MV-4-11 (cell line): ENCODE measurements at regions not wholly inside any gene's neighbourhood (a gene's known extent, or its start where the extent isn't known, plus 50 kb on each side); places are given as distances from the start of the nearest gene placed in this dataset.

Experiments
- DNase-seq: peaks from one replicate; lab custom pipeline; 2025; lab: John Stamatoyannopoulos, UW

DNA sequence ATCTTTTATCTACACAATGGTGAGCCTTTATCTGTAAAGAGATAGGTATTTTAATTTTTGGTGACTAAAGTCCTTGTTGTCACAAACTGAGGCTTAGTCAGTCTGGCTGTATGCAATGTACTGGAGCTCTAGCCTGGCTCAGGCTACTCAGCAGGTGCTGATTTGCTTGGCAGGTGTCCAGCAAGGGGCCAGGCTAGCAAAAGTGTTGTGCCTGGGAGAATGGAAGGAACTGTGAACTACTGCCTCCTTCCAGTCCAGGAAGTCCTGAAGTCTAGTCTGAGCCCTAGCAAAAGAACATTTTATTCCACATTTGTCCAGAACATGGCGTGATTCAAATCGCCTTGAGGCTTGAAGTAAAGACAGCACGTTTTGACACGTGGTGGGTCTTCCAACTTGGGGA lies 260.5 kb downstream of the CCDC85A start:
- no peak for DNase-seq

DNA sequence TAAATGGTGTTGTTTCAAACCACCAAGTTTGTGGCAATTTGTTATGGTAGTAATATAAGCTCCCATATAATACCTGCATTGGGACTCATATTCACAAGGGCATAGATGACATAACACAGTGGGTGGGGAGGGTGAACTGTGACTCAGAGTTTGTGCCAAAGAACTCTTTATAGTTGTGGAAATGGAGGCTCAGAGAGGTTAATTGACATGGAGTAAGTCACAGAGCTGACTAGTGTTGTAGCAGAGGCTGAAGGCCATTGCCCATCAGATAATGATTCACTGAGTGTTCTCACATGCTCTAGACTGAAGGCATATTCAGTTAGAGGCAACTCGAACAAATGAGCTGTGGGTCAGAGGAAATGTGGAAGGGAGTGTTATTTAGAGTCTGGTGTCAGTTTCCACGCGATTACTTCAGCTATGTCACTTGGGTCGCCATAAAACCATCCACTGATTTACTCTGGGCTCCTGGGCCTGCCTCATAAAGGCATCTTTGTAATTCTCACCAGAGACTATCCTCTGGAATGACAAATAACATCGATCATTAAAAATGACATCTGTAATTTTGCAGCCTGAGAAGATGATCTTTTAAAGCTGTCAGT lies 264.7 kb downstream of the CCDC85A start:
- DNase-seq, result no peak

DNA sequence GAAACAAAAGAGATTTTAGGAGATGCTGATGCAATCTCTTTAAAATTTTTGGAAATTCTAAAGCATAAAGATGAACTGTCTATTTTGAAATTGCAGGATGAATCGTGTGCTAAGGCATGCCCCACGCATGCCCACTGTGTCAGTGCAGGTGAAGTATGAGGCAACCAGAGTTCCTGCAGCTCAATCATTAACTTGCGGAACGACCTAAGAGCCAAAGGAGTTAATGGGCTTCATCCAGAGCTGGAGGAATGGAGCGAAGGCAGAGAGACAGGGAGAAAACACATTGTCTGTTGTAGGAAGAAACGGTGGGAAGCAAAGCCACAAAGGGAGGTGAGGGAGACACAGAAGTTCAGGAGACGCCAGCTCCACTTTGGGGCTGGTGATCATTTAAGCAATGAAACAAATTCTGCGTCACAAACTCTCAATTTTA lies 265.2 kb downstream of the CCDC85A start:
- DNase-seq, result no peak

DNA sequence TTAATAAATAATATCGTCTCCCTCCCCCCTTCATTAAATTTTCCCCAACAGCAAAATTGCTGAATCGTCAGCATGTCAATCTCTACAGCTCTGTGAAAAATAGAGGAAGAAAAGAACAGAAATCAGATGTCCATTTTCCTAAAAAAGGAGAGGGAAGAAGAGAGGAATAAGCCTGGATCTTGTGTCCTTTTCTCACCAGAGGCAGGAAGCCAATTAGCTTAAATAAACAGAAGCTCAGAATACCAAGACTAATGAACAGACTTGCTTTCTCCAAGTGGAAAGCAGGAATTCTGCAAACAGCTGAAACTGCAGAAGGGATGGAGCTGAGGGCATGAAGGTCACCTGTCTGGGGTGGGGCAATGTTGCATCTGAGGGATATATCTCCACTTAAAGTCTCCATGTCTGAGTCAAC lies 265.7 kb downstream of the CCDC85A start:
- no peak for DNase-seq

DNA sequence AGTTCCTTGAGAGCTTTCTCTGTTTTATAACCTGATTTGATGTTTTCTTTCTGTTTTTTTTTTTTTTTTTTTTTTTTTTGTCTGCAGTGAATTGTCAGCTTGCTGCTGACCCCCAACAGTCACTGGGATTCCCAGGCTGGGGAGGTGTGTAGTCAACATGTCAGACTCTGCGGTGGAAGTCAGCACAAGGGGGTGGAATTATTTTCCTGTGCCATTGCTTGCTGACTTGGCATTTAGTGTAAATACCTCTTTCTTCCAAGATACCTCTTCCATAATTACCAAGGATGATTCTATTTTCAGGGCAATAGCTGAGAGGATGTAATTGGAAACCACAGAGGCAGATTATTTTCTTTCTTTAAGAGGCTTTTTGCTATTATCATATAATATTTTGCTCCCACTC lies 266.3 kb downstream of the CCDC85A start:
- no peak for DNase-seq

DNA sequence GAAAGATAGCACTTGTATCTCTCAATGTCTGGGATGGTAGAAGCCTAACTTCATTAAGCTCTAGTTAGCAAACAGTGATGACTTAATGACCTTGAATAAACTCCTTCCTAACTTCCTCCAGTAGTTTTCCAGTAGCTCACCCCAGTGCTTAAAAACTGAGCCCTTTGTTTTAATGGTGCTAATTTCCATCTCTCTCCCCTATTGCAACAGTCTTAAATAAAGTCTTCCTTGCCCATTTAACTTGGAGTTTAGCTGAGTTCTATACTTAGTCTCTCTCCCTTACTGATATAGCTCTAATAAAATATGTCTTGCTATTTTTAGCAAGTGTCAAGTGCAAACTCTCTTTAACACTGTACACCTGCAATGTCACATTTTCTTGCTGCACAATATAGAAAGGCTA lies 267.0 kb downstream of the CCDC85A start:
- no peak for DNase-seq

DNA sequence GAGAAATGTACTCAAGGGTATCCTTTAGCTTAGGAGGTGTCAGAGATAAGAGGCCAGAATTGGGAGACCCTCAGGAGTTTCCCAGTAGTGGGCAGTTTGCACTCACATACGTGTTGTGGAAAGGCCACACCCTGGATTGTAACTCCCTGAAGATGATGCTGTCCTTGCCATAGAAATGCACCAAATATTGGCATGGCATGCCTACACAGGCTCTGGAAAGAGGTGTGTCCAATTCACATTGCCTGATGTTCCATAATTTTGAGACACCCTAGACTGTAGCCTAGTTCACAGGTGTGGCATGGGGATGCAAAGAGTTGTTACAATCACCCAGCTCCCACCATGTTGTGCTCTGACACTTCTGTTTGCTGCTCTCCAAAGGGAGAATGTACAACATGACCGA lies 271.9 kb downstream of the CCDC85A start:
- no peak for DNase-seq

DNA sequence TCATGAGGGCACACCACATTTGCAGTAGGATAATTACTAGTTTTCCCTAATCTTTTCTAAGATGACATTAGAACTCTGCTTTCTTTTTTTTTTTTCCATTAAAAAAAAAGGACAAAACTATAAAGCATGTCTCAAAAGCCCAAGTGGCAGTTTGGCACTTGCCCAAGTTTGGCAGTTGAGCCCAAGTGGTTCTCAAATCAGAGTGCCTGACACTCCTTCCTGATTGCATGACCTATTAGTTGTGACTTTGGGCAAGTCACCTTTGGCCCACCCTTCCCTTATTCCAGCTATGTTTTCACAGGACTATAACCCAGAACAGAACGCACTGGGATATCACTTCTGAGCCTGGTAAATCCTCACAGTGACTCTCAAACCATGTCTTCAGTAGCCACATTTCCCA lies 273.0 kb downstream of the CCDC85A start:
- no peak for DNase-seq

DNA sequence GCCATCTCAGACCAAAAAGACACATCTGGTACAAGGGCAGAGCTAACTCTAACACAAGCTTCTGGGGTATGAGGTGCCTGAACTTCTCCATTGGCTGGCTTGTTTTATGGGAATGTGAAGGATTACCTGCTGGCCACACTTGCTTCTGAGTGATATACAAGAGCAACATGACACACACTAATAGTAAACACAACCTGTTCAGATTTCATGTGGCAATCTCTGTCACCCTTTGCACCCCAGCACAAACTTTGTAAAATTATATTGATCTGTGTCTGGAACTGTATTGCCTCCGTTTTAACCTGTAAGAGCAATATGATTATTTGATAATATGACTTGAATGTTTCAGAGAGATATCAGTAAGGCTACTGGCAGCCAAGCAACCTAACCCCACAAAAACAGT lies 276.7 kb downstream of the CCDC85A start:
- no peak for DNase-seq

DNA sequence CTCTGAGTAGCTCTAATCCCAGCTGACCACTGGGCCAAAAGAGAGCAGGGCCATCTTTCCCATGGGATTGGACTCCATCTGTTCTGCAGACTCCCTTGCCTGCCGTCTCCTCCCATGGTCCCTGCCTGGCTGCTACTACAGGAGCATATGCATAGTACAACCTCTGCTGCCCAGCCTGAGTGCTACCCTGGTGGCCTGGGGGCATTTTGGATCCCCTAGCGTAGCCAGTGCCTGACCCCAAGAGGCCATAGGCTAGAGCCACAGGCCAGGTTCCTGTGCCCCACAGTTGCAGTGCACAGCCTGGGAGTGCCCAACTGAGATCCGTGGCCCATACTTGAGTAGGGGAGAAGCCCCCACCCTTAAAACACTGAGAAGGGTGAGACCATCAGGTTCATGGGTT lies 280.3 kb downstream of the CCDC85A start:
- DNase-seq, result no peak

DNA sequence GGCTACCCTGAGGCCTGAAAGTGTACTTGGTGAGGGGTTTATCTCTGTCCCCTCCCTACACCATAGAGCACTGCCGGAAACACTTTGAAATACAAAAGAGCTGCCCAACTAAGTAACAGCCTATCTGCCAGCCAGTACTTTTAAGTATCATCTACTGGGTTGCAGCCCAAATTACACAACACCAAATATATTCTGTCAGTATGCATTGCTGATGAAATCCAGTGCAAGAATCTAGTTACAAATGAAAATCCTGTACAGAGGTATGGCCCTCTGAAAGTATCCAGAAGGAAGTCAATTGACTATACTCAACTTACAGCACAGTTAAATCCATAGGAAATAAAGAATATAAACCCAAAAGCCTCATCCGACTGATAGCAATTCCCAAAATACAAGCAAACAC lies 280.8 kb downstream of the CCDC85A start:
- DNase-seq, result no peak

DNA sequence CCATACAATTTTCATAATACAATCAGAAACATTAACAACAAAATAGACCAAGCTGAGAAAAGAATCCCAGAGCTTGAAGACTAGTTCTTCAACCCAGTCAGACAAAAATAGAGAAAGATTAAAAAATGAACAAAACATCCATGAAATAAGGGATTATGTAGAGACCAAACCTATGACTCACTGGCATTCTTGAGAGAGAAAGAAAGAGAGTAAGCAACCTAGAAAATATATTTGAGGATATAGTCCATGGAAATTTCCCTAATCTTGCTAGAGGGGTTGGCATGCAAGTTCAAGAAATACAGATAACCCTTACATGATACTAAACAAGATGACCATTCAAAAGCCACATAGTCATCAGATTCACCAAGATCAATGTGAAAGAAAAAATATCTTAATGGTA lies 281.7 kb downstream of the CCDC85A start:
- no peak for DNase-seq

DNA sequence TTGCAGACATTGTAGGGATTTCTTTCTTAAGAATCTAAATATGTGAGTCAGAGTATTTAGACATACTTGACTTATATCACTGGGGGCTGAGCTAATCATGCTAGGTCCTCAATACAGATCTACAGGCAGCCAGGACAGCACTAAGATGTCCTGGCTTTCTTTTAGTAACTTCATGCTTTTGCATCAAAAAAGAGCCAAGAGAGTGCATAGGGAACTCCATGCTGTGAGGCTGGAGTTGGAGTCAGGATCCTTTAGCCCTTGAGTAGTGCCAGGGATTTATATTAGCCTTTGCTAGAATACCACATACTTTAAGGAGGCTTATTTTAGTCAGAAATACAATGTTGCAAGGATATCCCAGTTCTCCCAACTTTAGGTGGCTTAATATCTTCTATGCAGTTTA lies 289.7 kb downstream of the CCDC85A start:
- DNase-seq, result no peak

DNA sequence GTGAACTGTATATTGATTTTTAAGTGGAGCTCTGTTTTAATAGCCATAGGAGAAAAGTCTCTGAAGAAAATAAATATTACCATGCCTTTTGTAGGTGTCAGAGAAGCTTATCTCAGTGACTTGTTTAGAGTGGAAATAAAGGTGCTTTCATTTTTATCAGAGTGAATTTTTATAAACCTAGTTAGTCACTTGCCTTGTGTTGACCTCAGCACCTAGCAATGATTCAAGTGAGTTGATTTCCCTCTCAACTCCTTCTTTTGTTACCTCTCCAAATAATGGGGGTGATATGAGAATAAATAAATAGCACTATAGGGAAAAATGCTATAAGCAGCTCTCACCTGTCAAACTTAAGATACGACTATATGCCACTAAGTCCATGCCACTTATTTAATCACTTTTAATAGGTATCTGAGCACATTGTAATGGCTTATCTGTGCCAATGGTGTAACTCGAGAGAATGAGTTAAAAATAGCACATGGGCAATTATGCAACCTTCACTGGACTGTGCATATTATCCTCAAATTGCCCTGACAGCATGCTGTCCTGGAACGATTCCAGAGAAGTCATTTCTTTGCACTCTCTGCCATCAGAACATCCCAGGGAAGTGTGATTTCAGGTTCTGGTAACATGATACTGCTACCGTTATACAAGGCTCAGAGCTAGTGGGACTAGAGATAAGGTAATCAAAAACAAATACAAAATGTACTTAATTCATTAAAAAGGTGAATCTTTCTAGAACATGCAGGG lies 290.8 kb downstream of the CCDC85A start:
- DNase-seq, result peak; percentile 33

DNA sequence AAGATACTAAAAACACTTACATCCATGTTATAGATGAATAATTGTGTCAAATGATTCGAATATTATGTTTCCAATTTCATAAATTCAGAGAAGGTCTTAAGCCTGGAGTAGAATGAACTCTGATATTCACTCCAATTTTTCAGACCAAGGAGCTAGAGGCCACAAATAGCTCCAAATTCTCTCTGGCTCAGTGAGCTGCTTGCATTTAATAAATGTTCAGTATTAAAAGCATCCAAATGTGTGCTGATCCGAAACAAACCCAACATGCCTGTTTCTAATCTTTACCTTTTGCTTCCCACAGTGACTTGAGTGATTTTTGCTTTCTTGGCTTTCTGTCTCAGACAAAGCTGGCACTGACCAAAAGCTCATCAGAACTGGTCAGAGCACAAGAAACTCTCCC lies 291.4 kb downstream of the CCDC85A start:
- no peak for DNase-seq

DNA sequence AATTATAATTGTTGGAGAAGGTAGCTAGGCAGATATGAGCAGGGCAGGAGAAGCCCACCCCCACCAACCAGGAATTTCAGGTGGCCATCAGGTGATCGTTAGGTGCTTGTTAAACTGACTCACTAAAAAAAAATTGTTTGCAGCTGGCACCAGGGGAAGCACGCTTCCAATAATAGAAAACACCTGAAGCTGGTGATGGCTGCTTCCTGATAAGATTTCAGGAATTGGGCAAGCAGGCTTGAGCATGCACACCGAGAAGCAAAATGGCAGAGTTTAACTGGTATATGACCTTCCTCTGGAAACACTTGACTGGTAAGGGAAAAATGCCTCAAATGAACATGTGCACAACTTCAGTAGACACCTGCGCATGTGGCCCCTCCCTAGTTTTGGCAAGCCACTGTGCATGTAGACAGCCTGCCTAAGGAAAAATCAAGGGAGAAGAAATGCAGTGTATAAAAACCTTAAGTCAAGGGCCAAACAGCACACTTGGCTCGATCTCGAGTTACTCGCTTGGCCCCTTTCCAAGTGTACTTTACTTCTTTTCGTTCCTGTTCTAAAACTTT lies 292.8 kb downstream of the CCDC85A start:
- no peak for DNase-seq

DNA sequence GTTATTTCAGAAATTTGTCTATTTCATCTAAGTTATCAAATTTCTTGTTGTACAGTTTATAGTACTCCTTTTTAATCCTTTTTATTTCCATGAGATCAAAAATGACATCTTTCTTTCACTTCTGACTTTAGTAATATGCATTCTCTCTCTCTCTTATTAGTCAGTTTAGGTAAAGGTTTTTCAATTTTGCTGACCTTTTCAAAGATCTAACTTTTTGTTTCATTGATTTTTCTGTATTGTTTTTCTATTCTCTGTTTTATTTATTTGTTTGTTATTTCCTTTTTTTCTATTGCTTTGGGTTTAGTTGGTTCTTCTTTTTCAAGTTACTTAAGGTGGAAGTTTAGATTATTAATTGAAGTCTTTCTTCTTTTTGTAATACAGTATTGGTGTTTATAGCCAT lies 294.2 kb downstream of the CCDC85A start:
- DNase-seq, result no peak

DNA sequence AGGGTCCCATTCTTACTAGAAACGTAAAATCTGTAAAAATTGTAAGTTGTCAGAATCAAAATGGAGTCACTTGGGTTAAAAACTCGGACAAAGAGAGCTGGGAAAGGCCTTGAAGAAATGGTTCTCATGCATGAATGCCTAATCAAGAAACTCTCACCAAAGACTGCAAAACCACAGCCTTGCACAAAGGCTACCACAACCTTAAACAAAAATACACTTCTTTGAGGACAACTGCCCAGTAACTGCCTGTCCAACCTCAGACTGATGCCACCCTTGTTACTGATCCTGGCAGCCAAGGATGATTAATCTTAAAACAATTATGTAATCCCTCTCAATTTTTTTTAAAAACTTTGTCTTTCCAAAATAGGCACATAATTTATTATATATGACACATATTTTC lies 299.3 kb downstream of the CCDC85A start:
- DNase-seq, result peak; percentile 79

DNA sequence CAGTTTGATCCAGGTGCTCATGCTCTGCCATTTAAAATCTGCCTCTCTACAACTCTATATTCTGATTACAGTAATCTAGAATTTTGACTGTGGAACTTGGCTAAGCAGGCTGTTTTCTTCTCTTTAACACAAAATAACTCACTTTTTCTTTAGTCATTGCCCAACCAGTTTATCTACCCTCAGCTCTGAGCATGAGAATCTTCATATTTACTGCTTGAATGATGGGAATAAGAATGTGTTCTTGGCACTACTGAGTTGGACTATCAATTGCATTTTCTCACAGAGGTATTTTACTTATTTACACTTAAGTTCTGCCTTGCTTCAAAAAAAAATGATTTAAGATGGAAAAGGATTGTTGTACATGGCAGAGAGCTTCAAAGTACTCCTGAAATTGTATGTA lies 301.1 kb downstream of the CCDC85A start:
- DNase-seq, result no peak

DNA sequence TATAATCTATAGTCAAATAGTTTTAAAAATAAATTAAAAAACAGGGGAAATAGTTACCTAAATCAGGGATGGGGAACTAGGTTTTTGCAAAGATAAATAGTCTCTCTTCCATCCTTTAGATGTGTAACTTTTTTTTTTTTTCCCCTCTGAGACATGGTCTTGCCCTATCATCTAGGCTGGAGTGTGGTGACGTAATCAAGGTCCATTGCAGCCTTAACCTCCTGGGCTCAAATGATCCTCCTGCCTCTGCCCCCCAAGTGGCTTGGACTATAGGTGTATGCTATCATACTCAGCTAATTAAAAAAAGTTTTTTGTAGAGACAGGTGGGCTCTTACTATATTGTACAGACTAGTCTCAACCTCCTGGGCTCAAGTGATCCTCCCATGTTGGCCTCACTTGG lies 316.5 kb downstream of the CCDC85A start:
- DNase-seq, result no peak

DNA sequence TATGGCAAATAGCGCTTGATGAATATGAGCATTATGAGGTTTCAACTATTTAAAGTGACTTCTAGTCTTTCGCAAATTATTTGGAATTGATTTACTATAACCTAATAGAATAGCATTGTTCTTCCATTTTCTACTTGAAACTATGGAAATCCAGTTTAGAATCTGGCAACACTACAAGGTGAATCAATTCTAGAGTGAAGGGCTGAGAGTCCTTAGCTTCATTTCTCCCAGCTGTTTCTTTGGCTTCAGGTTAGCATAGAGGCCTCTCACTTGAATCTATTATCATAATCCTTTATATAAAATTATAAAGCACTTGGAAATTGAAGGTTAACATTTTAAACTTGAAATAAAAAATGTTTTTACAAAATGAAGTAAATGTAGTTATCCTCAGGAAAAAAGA lies 318.8 kb downstream of the CCDC85A start:
- DNase-seq, result no peak

DNA sequence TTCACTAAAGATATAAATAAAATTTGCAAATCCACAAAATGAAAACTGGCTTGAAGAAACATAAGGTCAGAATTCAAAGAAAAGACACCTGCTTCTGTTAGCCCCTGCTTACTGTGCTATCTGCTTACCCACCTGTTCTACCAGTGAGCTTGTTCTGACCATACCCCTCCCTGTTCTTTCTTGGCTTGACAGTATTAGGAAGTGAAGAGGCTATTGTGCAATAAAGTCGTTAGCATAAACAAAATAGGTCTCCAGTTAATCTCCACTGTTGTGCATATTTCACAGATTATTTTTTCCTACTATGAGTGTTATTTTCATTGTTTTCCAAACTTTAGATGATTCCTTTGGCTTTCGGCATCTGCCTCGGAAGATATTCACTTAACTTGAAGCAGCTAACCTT lies 322.1 kb downstream of the CCDC85A start:
- DNase-seq, result peak; percentile 51

DNA sequence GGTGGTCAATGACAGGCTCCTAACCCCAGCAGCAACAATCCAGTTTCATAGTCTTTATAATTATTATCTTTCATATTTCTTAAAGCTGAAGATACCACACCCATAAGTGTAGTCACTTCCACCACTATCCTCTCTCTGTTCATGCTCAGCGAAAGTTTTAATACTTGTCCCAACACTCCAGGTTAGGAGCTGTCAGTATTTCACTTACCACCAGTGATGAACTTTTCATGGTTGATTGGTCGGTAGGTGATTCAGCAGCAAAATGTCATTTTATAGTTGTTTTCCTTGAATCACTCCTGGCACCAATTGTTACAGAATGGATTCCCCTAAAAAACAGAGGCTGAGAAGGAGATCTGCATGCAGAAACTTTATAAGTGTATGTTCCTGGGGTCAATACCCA lies 324.9 kb downstream of the CCDC85A start:
- DNase-seq, result no peak

DNA sequence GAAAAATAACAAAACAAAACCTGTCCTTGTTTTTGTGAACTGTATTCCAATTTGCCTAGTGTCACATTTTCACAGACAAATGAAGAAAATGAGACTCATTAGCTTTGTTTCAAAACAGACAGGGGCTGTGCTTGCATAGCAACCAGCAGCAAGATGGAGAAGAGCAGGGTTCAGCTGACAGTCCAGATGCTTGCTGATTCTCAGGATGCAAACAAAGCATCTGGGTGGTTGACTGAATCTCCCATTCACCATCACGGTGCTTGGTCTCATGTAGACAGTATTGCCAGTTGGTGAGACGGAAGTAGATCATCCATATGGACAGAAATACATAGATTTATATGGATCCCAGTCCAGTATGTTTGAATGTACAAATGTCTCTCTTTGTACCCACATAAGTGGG lies 326.8 kb downstream of the CCDC85A start:
- no peak for DNase-seq
